ENCODE measurements at regions not wholly inside any gene's neighbourhood (a gene's known extent, or its start where the extent isn't known, plus 50 kb on each side); places are given as distances from the start of the nearest gene placed in this dataset.

- TF ChIP-seq POLR2A (IDR thresholded peaks at IDR 0.05) (no peak), CTCF (IDR thresholded peaks at IDR 0.05) (no peak), EP300 (IDR thresholded peaks at IDR 0.05; ENCODE audit: low read depth) (no peak), POLR2AphosphoS5 (IDR thresholded peaks at IDR 0.05) (no peak)
Measured at GRCh38 chrX:39845233-39845632, 252.5 kb downstream of the BCOR start.

Measured in transverse colon (tissue), 4 donors.